ENCODE measurements at regions not wholly inside any gene's neighbourhood (a gene's known extent, or its start where the extent isn't known, plus 50 kb on each side); places are given as distances from the start of the nearest gene placed in this dataset.

DNA sequence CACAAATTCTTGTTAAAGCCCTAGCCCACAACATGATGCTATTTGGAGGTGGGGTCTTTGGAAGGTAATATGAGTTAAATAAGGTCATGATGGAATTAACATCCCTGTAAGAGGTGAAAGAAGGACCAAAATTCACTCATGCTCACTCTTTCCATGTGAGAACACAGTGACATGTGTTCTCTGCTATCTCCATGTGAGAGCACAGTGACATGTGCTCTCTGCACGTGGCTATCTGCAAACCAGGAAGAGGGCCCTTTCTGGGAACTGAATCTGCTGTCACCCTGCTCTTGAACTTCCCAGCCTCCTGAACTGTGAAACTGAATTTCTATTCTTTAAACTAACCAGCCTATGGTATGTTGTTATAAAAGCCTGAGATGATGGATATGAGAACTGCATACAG, 1159.4 kb upstream of the ADGRB3 start:
- no peaks in the 10 kb centered on the region for H3K36me3 ChIP-seq (ENCODE audit: control insufficient read depth, insufficient read depth, low read length)
- no TSS peak for BruUV-seq (replicated peaks)
- intact Hi-C loops (cut with micrococcal nuclease) = no loop called here
- H3K4me1 ChIP-seq (replicated peaks in 1 of 2; ENCODE audit: control insufficient read depth in 2 of 2, insufficient read depth in 2 of 2, low read length in 2 of 2) = no peaks in the 10 kb centered on the region
- in situ Hi-C loops (cut with MboI) = no loop called here
- H3K27me3 ChIP-seq (ENCODE audit: control insufficient read depth in 2 of 2, insufficient read depth in 2 of 2, low read length in 2 of 2) = no peaks in the 10 kb centered on the region
- H3K79me2 ChIP-seq (ENCODE audit: control insufficient read depth, insufficient read depth, low read length) = no peaks in the 10 kb centered on the region
- no peak overlapping the region for H3K4me2 ChIP-seq (ENCODE audit: insufficient read depth, low read length)
- ChIA-PET POLR2A (no interaction called here), CTCF (ENCODE audit: low intra/inter-chr PET ratio) (no interaction called here)
- H3K9me3 ChIP-seq (replicated peaks; ENCODE audit: control insufficient read depth, insufficient read depth, low read depth, low read length) = no peaks in the 10 kb centered on the region; the same call in 1 of the 2 replicates
- 0 out of 2 replicates have a peak overlapping the region, but pooled peaks have one; percentile 14 for H2AFZ ChIP-seq (ENCODE audit: low read depth, low read length)
- 0% methylated on average over 1 of the region's 1 CpG for WGBS (ENCODE audit: insufficient coverage, low coverage, missing lambda C conversion rate)
- no peaks in the 10 kb centered on the region for H3K9me1 ChIP-seq (ENCODE audit: control insufficient read depth, insufficient read depth, low read length)
- DNase-seq (ENCODE audit: extremely low read depth in 1 of 4, low spot score in 3 of 4) (no peak), FAIRE-seq (no peak), ATAC-seq (no peak)
- no peak overlapping the region for H3K4me3 ChIP-seq
- no peaks in the 10 kb centered on the region for H4K20me1 ChIP-seq (replicated peaks; ENCODE audit: control insufficient read depth, insufficient read depth, low read length)
- H3K9ac ChIP-seq (ENCODE audit: insufficient read depth in 1 of 2, low read depth in 2 of 2, low read length in 2 of 2) = no peak overlapping the region
- H3K27ac ChIP-seq (ENCODE audit: extremely low read depth, low read depth, low read length) = no peak overlapping the region
- TF ChIP-seq, protein P1, sequence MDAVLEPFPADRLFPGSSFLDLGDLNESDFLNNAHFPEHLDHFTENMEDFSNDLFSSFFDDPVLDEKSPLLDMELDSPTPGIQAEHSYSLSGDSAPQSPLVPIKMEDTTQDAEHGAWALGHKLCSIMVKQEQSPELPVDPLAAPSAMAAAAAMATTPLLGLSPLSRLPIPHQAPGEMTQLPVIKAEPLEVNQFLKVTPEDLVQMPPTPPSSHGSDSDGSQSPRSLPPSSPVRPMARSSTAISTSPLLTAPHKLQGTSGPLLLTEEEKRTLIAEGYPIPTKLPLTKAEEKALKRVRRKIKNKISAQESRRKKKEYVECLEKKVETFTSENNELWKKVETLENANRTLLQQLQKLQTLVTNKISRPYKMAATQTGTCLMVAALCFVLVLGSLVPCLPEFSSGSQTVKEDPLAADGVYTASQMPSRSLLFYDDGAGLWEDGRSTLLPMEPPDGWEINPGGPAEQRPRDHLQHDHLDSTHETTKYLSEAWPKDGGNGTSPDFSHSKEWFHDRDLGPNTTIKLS (IDR thresholded peaks at IDR 0.05; ENCODE audit: borderline replicate concordance, low read depth) = no peak
- TF ChIP-seq FOXK1 (CRISPR knock-in tag; IDR thresholded peaks at IDR 0.05; ENCODE audit: borderline replicate concordance) (no peak), ZNF165 (CRISPR knock-in tag; IDR thresholded peaks at IDR 0.05; ENCODE audit: borderline replicate concordance) (no peak), ZNF212 (CRISPR knock-in tag; IDR thresholded peaks at IDR 0.05) (no peak), ZNF217 (CRISPR knock-in tag; IDR thresholded peaks at IDR 0.05) (no peak), MGA (IDR thresholded peaks at IDR 0.05) (peak; percentile 22; the same call in 1 of the 2 replicates), STAT5B (CRISPR knock-in tag; IDR thresholded peaks at IDR 0.05) (no peak), TCF7 (IDR thresholded peaks at IDR 0.05; ENCODE audit: borderline replicate concordance) (no peak)
- TF ChIP-seq, protein P2, sequence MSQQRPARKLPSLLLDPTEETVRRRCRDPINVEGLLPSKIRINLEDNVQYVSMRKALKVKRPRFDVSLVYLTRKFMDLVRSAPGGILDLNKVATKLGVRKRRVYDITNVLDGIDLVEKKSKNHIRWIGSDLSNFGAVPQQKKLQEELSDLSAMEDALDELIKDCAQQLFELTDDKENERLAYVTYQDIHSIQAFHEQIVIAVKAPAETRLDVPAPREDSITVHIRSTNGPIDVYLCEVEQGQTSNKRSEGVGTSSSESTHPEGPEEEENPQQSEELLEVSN (IDR thresholded peaks at IDR 0.05; ENCODE audit: borderline replicate concordance in 1 of 2, extremely low read depth in 1 of 2, insufficient read depth in 1 of 2, insufficient read length in 1 of 2, low read depth in 1 of 2, low read length in 1 of 2, poor library complexity in 1 of 2, severe bottlenecking in 1 of 2) = peak in 1 of 2 experiments; percentile 15

Data from K562 (cell line).